CD4-positive, alpha-beta T cell treated with Interleukin-6 for 4 hours (primary cell): ENCODE measurements at regions not wholly inside any gene's neighbourhood (a gene's known extent, or its start where the extent isn't known, plus 50 kb on each side); places are given as distances from the start of the nearest gene placed in this dataset.
"Not testable (repeated sequence)": the region's sequence is repeated elsewhere in the genome, so short reads cannot be mapped to it uniquely, and the experiment has no call there.

Experiments used
- DNase-seq: peaks from one replicate; pipeline ENCODE4 v3.0.0-alpha.2; 2020; ENCODE audit warnings: mixed read lengths

- no peak for DNase-seq
These were observed 116.8 kb upstream of the BEND6 start for GRCh38 chr6:56838016-56838555.

GRCh38 chr6:56837322-56837894 is 117.5 kb upstream of the BEND6 start:
- DNase-seq, result no peak

GRCh38 chr6:56835612-56836011 is 119.3 kb upstream of the BEND6 start:
- no peak for DNase-seq

DNA sequence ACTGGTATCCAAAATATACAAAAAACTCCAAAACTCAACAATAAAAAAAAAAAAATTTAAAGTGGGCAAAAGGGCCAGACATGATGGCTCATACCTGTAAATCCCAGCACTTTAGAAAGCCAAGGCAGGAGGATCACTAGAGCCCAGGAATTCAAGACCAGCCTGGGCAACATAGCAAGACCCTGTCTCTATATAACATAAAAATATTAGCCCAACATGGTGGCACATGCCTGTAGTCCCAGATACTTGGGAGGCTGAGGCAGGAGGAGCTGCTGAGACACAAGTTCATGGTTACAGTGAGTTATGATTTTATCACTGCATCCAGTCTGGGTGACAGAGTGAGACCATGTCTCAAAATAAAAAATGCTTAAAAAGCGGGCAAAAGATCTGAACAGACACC is 121.0 kb upstream of the BEND6 start:
- no peak for DNase-seq

DNA sequence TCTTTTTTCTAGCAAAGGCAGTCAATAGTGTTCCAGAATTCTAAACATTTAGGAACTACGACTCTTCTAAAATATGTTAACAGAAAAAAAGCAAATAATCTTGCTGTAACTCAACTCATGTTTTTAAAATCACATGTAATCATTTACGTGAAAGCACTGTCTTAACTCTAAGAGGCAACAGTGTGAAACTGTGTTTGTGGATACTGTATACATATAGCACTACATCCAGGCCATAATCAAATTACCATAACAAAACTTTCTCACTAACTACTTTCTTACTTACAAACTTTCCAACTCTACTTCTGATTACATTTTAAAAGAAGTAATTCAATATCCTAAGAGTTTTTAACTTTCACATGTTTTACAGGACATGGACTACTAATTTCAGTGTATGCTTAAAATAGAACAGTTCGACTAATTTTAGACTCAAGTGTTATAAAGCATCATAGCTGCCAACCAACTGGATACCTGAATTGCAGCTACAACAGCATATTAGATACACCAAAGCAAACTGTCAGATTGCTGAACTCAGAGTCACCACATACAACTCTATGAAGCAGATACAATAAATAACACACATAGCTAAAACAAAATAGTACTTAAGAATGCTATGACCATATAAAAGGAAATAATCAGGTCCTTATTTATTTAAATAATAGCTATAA is 121.6 kb upstream of the BEND6 start:
- no peak for DNase-seq

GRCh38 chr6:56832225-56832624 is 122.7 kb upstream of the BEND6 start:
- no peak for DNase-seq

- no peak for DNase-seq
These were observed 123.6 kb upstream of the BEND6 start for GRCh38 chr6:56831334-56831733.

GRCh38 chr6:56827908-56828649 is 126.8 kb upstream of the BEND6 start:
- no peak for DNase-seq

- not testable (repeated sequence) for DNase-seq
These were observed 130.5 kb upstream of the BEND6 start for GRCh38 chr6:56824431-56824830.

GRCh38 chr6:56821005-56821432 is 133.9 kb upstream of the BEND6 start:
- no peak for DNase-seq

DNA sequence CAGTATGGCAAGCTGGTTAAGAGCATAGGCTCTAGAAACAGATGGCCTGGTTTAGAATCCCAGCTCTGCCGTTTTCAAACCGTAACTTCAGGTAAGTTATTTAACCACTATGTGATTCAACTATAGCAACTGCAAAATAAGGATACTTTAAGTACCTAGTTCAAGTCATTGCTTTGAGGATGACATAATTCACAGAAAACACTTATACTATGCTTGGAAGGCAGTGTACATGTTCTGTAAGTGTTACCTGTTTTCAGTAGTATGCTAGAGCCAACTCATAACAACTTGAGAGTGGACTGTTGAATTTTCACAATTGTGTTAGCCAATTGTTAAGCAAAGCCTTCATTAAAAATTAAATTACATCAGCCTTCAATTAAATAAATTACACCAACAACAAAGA is 134.8 kb upstream of the BEND6 start:
- DNase-seq, result no peak

DNA sequence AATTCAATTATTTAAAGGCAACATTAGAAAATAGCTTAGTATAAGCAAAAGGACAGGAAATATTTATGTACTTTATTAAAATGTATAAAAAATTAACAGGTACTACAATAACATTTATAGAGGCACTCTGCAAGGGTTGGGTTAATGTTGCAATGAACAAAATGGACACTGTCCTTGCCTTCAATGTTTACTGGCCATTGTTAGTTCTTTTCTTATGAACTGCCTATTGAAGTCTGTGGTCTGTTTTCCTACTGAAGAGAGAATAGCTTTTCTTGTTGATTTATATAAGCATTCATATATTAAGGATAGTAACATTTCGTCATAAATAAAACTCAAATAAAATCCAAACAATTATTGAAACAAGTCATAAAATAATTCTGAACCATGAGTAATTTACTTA is 135.3 kb upstream of the BEND6 start:
- DNase-seq, result no peak

DNA sequence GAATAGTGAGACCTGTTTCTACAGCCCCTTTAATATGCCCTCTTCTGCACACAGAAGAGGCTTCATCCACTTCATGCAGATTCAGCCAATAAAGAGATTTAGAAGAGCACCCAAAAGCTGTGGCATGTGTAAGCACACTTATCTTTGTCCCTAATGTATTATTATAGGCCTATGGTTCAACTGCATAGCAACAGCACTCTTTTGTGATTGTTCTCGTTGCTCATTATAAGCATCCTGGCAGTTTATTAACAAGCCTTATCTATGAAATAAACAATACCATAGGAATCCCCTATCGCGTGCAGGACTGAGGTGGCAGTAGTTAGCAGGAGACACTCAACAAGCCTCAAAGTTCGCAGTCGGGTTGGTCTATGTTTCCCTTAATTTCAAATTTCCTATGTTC is 138.5 kb upstream of the BEND6 start:
- DNase-seq, result no peak

GRCh38 chr6:56815436-56815835 is 139.5 kb upstream of the BEND6 start:
- DNase-seq, result no peak

- DNase-seq, result no peak
These were observed 140.1 kb upstream of the BEND6 start for GRCh38 chr6:56814802-56815201.

GRCh38 chr6:56814308-56814707 is 140.6 kb upstream of the BEND6 start:
- DNase-seq, result no peak

DNA sequence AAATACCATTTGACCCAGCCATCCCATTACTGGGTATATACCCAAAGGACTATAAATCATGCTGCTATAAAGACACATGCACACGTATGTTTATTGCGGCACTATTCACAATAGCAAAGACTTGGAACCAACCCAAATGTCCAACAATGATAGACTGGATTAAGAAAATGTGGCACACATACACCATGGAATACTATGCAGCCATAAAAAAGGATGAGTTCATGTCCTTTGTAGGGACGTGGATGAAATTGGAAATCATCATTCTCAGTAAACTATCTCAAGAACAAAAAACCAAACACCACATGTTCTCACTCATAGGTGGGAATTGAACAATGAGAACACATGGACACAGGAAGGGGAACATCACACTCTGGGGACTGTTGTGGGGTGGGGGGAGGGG is 142.1 kb upstream of the BEND6 start:
- not testable (repeated sequence) for DNase-seq

DNA sequence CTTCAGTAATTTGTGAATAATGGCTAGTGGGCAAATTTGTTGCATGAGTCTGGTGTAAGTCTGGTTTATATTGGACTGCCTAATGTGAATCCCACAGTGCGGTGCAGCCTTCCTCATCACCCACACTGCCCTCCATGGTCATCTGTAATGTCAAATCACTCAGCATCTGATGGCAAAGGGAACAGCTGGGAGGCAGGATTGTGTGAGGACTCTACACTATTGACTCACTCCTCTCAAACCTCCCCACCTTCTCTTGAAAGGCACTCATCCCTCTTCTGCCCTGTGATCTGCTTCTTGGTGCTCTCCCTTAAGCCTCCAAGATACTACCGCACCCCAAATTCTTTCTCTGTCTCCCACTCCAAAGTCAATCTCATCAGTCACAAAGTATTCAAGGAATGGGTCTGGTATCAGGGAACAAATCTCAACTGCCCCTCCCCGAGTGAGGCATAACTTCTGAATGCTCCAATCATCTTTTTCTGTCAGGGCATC is 146.0 kb upstream of the BEND6 start:
- no peak for DNase-seq

DNA sequence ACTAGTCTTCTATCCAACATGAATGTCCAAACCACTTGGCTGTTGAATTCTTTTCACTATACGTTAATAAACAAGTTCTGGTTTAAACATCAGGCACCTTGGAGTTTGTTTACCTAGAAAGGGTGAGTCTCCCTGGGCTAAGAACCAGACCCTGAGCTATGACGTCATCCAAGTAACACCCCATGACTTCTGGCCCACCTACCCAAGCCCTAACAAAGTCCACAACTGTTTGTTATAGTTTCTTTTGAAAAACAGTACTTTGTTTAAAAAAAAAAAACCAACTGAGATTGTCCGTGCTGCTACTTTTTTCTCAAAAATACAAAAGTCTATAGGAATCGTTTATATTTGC is 146.9 kb upstream of the BEND6 start:
- no peak for DNase-seq

DNA sequence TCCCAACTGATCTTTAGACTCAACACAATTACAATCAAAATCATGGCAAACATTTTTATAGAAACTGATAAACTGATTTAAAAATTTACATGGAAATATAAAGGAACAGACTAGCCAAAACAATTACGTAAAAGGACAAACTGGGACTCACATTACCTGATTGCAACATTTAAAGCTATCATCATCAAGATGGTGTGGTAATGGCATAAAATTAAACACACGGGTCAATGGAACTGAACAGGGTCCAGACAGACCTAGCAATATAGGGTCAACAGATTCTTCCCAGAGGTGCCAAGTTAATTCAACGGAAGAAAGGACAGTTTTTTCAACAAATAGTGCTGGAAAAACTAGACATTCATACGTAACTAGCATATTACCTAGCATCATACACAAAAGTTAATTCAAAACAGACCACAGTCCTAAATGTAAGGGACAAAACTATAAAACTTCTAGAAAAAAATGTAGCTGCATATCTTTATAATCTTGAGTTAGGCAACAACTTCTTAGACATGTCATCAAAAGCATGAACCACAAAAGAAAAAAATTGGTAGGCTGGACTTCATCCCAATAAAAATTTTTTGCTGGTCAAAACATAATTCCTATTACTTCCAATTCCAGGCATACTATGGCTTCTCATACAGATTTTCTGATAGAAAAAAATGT is 147.4 kb upstream of the BEND6 start:
- DNase-seq, result no peak

DNA sequence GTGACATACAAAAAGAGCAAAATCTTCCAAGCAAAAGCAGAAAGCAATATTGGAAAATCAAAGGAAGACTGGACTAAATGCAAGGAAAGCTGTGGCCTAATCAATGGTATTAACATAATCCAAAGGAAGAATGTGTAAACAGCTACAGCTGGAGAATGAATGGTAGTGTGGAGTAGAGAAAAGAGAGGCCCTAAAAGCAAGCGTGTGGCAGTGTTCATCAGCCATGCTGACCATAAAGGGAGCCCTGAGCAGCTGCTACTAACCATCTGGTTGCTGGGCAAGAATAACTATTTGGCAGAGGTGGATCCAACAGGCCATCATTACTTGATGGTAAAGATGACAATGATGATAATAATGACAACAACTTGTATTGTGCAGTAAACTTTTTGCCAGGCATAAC is 148.5 kb upstream of the BEND6 start:
- no peak for DNase-seq

GRCh38 chr6:56804996-56805395 is 149.9 kb upstream of the BEND6 start:
- DNase-seq, result no peak

GRCh38 chr6:56803594-56803993 is 151.3 kb upstream of the BEND6 start:
- no peak for DNase-seq
